Common myeloid progenitor, CD34-positive (primary cell): ENCODE measurements at regions not wholly inside any gene's neighbourhood (a gene's known extent, or its start where the extent isn't known, plus 50 kb on each side); places are given as distances from the start of the nearest gene placed in this dataset.

Source experiments
- CTCF ChIA-PET: fragments of 350-600 bp; sonication (Branson Sonifier 250); formaldehyde crosslinking; loops from one replicate; lab custom pipeline; 2021; ENCODE audit warnings: antibody characterized with exemption; lab: Charles Lee
- POLR2A ChIA-PET: fragments of 350-600 bp; sonication (Branson Sonifier 250); formaldehyde crosslinking; loops from one replicate; lab custom pipeline; 2021; ENCODE audit warnings: antibody characterized with exemption; lab: Charles Lee
- DNase-seq, 3 donors: peaks; one replicate each; pipeline versions ENCODE4 v3.0.0 to v3.0.0-alpha.2; 2013
- H3K27ac ChIP-seq, 2 experiments: 1 replicate in 1 of 2; 2 replicates in 1 of 2; pipeline ENCODE4 v1.7.0; 2013; ENCODE audit warnings: inconsistent platforms in 2 of 2, low read length in 2 of 2, mild to moderate bottlenecking in 2 of 2, low read depth in 1 of 2, moderate library complexity in 1 of 2; ENCODE audit not compliant: severe bottlenecking in 2 of 2, insufficient read depth in 1 of 2, poor library complexity in 1 of 2
- H3K27me3 ChIP-seq, 5 experiments: replicated peaks in 2 of 5; 1 replicate in 3 of 5; 2 replicates in 2 of 5; pipeline versions ENCODE4 v1.6.1 to v1.7.0; 2013; ENCODE audit warnings: low read length in 4 of 5, mild to moderate bottlenecking in 2 of 5, moderate library complexity in 2 of 5, inconsistent platforms in 1 of 5; ENCODE audit not compliant: insufficient read depth in 5 of 5, control insufficient read depth in 4 of 5
- H3K36me3 ChIP-seq, 4 experiments: 1 replicate in 2 of 4; 2 replicates in 2 of 4; pipeline versions ENCODE4 v1.6.1 to v1.7.0; 2013; ENCODE audit warnings: low read length in 3 of 4, control low read depth in 1 of 4, mild to moderate bottlenecking in 1 of 4; ENCODE audit not compliant: control insufficient read depth in 4 of 4, insufficient read depth in 4 of 4
- H3K4me1 ChIP-seq, 4 experiments: 1 replicate in 3 of 4; 2 replicates in 1 of 4; pipeline versions ENCODE4 v1.6.1 to v1.7.1; 2013; ENCODE audit warnings: low read length in 3 of 4, mild to moderate bottlenecking in 3 of 4, control low read depth in 1 of 4, inconsistent platforms in 1 of 4, moderate library complexity in 1 of 4; ENCODE audit not compliant: control insufficient read depth in 4 of 4, insufficient read depth in 4 of 4; ENCODE audit errors: control extremely low read depth in 1 of 4
- H3K4me3 ChIP-seq, 7 experiments: 1 replicate in 4 of 7; 2 replicates in 3 of 7; pipeline versions ENCODE4 v1.5.1 to v1.7.0; 2013; ENCODE audit warnings: mild to moderate bottlenecking in 7 of 7, low read length in 6 of 7, moderate library complexity in 6 of 7, inconsistent platforms in 2 of 7, low read depth in 2 of 7, control low read depth in 1 of 7; ENCODE audit not compliant: insufficient read depth in 4 of 7, control insufficient read depth in 1 of 7; ENCODE audit errors: extremely low read depth in 1 of 7
- H3K9me3 ChIP-seq, 5 experiments: 1 replicate in 4 of 5; 2 replicates in 1 of 5; pipeline versions ENCODE4 v1.6.1 to v1.7.1; 2013; ENCODE audit warnings: low read length in 4 of 5, mild to moderate bottlenecking in 2 of 5, inconsistent platforms in 1 of 5, low read depth in 1 of 5, moderate library complexity in 1 of 5; ENCODE audit not compliant: control insufficient read depth in 4 of 5, insufficient read depth in 2 of 5; ENCODE audit errors: control extremely low read depth in 1 of 5
- WGBS: methylation state at CpG from one replicate; pipeline ENCODE4 v1.1.5; 2013; ENCODE audit not compliant: insufficient coverage; 5-methylcytosine and 5-hydroxymethylcytosine counted together

DNA sequence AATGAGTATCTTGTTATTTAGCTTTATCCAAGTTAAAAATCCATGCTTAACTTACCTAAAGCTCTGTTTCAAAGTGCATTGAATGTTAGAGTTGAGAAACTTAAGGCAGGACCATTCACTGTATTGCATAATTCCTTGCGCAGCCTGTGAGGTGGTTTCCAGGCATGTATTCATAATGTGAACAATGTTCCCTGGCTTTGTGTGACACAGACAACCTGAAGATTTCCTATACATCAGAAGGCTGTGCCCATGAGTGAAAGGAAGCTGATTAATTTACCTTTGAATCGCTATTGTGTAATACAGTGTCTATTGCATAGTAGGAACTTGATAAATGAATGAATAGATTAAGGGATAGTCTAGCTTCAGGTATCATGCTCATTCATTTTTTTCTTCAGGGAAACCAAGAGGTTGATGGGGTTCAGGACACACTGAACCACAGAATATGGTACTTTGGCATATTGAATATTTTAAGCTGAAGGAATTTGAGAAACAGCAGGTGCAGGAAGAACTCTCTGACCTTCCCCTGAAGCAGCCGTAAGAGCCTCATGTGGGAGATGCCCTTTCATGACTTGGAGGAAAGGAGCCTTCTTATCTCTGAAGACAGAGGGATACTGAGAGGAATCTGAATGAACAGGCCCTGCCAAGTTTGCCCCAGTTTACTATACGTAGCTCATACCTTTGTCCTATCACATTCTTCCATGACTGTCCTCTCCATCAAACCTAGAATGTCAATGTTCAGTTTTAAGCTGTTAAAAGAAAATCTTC lies 88.6 kb upstream of the GNG12 start:
- H3K36me3 ChIP-seq = no peaks in the 10 kb centered on the region
- no peak overlapping the region for H3K4me3 ChIP-seq
- H3K27ac ChIP-seq = no peak overlapping the region
- no peaks in the 10 kb centered on the region for H3K4me1 ChIP-seq
- no peak for DNase-seq
- peaks cover 0 to 3% (median 0%) of the 10 kb centered on the region in 5 experiments for H3K27me3 ChIP-seq
- ChIA-PET POLR2A (no interaction called here), CTCF (no interaction called here)
- H3K9me3 ChIP-seq = no peaks in the 10 kb centered on the region
- WGBS = 100% methylated on average over 3 of the region's 4 CpGs

DNA sequence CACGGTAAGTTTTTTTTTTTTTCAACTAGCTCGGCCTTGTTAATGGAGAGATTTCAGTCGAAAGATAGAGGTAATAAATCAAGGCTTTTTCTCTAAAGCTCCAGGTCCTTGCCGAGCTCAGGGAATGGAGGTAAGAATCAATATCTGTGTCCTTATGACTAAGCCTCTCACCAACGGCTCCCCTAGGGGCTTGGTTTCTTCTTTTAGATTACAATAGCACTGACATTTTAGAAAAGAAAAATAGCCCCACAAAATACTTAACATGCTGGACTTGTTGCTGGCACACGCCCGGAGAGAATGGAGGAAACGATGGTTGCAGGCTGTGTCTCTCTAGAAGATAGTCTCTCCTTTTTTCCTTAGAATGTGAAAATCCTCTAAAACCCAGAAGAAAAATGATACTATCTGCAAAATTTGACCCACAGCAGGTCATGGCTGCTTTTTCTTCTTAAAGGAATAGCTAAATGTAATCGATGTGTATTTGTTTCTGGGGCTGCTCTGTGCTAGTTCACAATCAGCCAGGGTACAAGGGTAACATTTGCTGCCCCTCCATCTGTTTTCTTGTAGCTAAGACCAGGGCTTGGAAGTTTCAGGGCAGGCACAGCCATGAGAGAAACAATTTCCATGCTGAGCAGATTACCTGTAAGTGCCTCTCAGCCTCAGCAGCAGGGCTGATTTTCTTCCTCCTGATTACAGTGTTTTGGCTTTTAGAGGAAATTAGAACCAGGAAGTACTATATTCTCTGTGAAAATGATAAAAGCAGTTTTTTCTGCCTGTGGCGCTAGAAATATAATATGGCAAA lies 86.2 kb upstream of the GNG12 start:
- peaks cover 0 to 3% (median 0%) of the 10 kb centered on the region in 5 experiments for H3K27me3 ChIP-seq
- no peak for DNase-seq
- no peaks in the 10 kb centered on the region for H3K9me3 ChIP-seq
- H3K27ac ChIP-seq = no peak overlapping the region
- WGBS = 93% methylated on average over 2 of the region's 10 CpGs
- POLR2A ChIA-PET = no interaction called here
- H3K4me3 ChIP-seq = no peak overlapping the region
- no peaks in the 10 kb centered on the region for H3K36me3 ChIP-seq
- no peaks in the 10 kb centered on the region for H3K4me1 ChIP-seq
- CTCF ChIA-PET = no interaction called here

DNA sequence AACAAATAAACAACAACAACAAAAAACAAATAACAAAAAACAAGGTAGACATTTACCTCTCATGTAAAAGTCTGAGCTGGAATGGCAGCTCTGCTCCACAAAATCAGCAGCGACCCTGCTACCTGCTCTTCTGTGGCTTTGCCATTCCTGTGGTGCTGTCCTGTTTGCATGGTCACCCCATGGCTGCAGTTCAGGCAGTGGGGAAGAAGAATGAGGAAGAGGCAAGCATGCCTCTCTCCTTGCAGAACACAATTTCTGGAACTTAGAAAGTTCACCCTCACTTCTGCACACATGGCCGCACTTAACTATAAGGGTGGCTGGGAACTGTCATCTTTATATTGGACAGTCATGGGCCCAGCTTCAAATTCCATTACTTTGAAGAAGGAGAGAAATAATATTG lies 84.8 kb upstream of the GNG12 start:
- no peak for DNase-seq
- H3K4me3 ChIP-seq = no peak overlapping the region
- no peaks in the 10 kb centered on the region for H3K36me3 ChIP-seq
- 100% methylated on average over 1 of the region's 2 CpGs for WGBS
- H3K27ac ChIP-seq = no peak overlapping the region
- CTCF ChIA-PET = no interaction called here
- no peaks in the 10 kb centered on the region for H3K4me1 ChIP-seq
- no peaks in the 10 kb centered on the region for H3K27me3 ChIP-seq
- POLR2A ChIA-PET = no interaction called here
- peaks cover 0 to 3% (median 0%) of the 10 kb centered on the region in 5 experiments for H3K9me3 ChIP-seq

DNA sequence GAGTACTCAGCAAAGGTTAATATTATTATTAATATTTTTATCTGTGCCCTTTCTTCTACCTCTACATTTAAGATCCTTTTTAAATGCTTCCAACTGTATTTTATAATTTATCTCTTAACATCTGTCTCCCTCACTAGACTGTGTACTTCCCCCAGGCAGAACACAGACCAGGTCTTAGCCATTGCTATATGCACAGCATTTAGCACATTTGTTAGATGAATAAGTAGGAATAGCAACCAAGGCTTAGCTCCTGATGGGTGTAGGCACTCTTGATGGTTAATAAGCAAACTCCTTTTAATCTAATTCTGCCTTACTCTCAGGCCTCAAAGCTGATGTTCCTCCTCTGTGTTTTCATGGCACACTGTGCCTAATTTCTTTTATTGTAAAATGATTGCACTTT lies 83.7 kb upstream of the GNG12 start:
- ChIA-PET CTCF (no interaction called here), POLR2A (no interaction called here)
- no peak overlapping the region for H3K4me3 ChIP-seq
- H3K4me1 ChIP-seq = no peaks in the 10 kb centered on the region
- no peaks in the 10 kb centered on the region for H3K36me3 ChIP-seq
- H3K9me3 ChIP-seq = peaks cover 0 to 3% (median 0%) of the 10 kb centered on the region in 5 experiments
- no peaks in the 10 kb centered on the region for H3K27me3 ChIP-seq
- no peak overlapping the region for H3K27ac ChIP-seq
- DNase-seq = no peak

- no peak for DNase-seq
- no peaks in the 10 kb centered on the region for H3K27me3 ChIP-seq
- no peak overlapping the region for H3K27ac ChIP-seq
- no peak overlapping the region for H3K4me3 ChIP-seq
- CTCF ChIA-PET = no interaction called here
- POLR2A ChIA-PET = no interaction called here
- 86% methylated on average over 8 of the region's 8 CpGs for WGBS
- H3K36me3 ChIP-seq = no peaks in the 10 kb centered on the region
- no peaks in the 10 kb centered on the region for H3K4me1 ChIP-seq
- H3K9me3 ChIP-seq = peaks cover 0 to 3% (median 0%) of the 10 kb centered on the region in 5 experiments
Observed at GRCh38 chr1:67916140-67916886, 83.0 kb upstream of the GNG12 start.

- ChIA-PET CTCF (no interaction called here), POLR2A (no interaction called here)
- H3K9me3 ChIP-seq = peaks cover 0 to 3% (median 0%) of the 10 kb centered on the region in 5 experiments
- no peak overlapping the region for H3K27ac ChIP-seq
- no peaks in the 10 kb centered on the region for H3K36me3 ChIP-seq
- no peak for DNase-seq
- H3K27me3 ChIP-seq = no peaks in the 10 kb centered on the region
- no peak overlapping the region for H3K4me3 ChIP-seq
- WGBS = 100% methylated on average over 1 of the region's 1 CpG
- no peaks in the 10 kb centered on the region for H3K4me1 ChIP-seq
Observed at GRCh38 chr1:67909776-67910175, 76.5 kb upstream of the GNG12 start.
